K562 (cell line): ENCODE measurements at regions not wholly inside any gene's neighbourhood (a gene's known extent, or its start where the extent isn't known, plus 50 kb on each side); places are given as distances from the start of the nearest gene placed in this dataset.

Experiments used
- ATAC-seq: fragments of 200-7000 bp; cut with Tn5 transposase; 3 replicates; pipeline ENCODE4 v1.9.1; 2020; ENCODE audit warnings: moderate library complexity
- BruUV-seq: library from RNA; stranded (reverse); fragments of 400-500 nt; replicated peaks from 2 replicates; lab custom pipeline; 2021; lab: Mats Ljungman, UMichigan
- CTCF ChIA-PET: fragments of 300-600 bp; formaldehyde crosslinking; extraction: SDS; loops from one replicate; lab custom pipeline; 2021; ENCODE audit warnings: low intra/inter-chr PET ratio; lab: Yijun Ruan, JAX
- POLR2A ChIA-PET: fragments of 300-600, 350-650 bp; sonication (Branson Sonifier 250); formaldehyde crosslinking; extraction: SDS; loops from one replicate; lab custom pipeline; 2021; ENCODE audit warnings: antibody characterized with exemption, inconsistent platforms; lab: Yijun Ruan, JAX
- DNase-seq, 4 experiments: peaks; one replicate each; pipeline versions ENCODE4 v3.0.0 to v3.0.0-alpha.2; 2011 to 2018; ENCODE audit warnings: low spot score in 3 of 4, mixed read lengths in 3 of 4; ENCODE audit errors: extremely low read depth in 1 of 4
- FAIRE-seq: peaks from 2 replicates; lab custom pipeline; 2011; peaks lifted over from hg19 to GRCh38; lab: Jason Lieb, UNC
- H2AFZ ChIP-seq: 2 replicates; pipeline ENCODE4 v1.6.0; 2011; ENCODE audit warnings: low read depth, low read length, control low read depth, inconsistent platforms
- H3K27ac ChIP-seq: fragments of 200-600 bp; 3 replicates; pipeline ENCODE4 v1.8.0; 2011; ENCODE audit warnings: low read depth, mild to moderate bottlenecking, control low read depth, inconsistent platforms, low read length, moderate library complexity, mixed read lengths; ENCODE audit errors: extremely low read depth
- H3K27me3 ChIP-seq, 2 experiments: fragments of 300-600 bp in 1 of 2; 2 replicates in 1 of 2; 3 replicates in 1 of 2; pipeline versions ENCODE4 v1.6.0 to v1.8.0; 2011; ENCODE audit warnings: inconsistent platforms in 2 of 2, low read length in 2 of 2, mild to moderate bottlenecking in 1 of 2, mixed read lengths in 1 of 2, moderate library complexity in 1 of 2; ENCODE audit not compliant: control insufficient read depth in 2 of 2, insufficient read depth in 2 of 2
- H3K36me3 ChIP-seq: fragments of 300-600 bp; 3 replicates; pipeline ENCODE4 v1.8.0; 2011; ENCODE audit warnings: mild to moderate bottlenecking, low read length, inconsistent platforms; ENCODE audit not compliant: control insufficient read depth, insufficient read depth
- H3K4me1 ChIP-seq, 2 experiments: fragments of 200-600 bp in 1 of 2; replicated peaks in 1 of 2; 2 replicates in 1 of 2; 3 replicates in 1 of 2; pipeline versions ENCODE4 v1.5.1 to v1.8.0; 2011; ENCODE audit warnings: inconsistent platforms in 2 of 2, low read length in 2 of 2, mild to moderate bottlenecking in 1 of 2, mixed read lengths in 1 of 2, moderate library complexity in 1 of 2; ENCODE audit not compliant: control insufficient read depth in 2 of 2, insufficient read depth in 2 of 2
- H3K4me2 ChIP-seq: 2 replicates; pipeline ENCODE4 v1.6.1; 2011; ENCODE audit warnings: low read length, control low read depth, inconsistent platforms, mixed read lengths; ENCODE audit not compliant: insufficient read depth
- H3K4me3 ChIP-seq: fragments of 200-600 bp; sonication (generic), shearing (Covaris generic); 2 replicates; pipeline ENCODE4 v1.5.1; 2016; ENCODE audit warnings: control low read depth, inconsistent platforms
- H3K79me2 ChIP-seq: fragments of 200-600 bp; 3 replicates; pipeline ENCODE4 v1.8.0; 2011; ENCODE audit warnings: low read length, inconsistent platforms; ENCODE audit not compliant: control insufficient read depth, insufficient read depth
- H3K9ac ChIP-seq, 2 experiments: 2 replicates each; pipeline versions ENCODE4 v1.6.0 to v1.6.1; 2011; ENCODE audit warnings: low read depth in 2 of 2, low read length in 2 of 2, control low read depth in 1 of 2, inconsistent platforms in 1 of 2, mild to moderate bottlenecking in 1 of 2, mixed read lengths in 1 of 2; ENCODE audit not compliant: insufficient read depth in 1 of 2
- H3K9me1 ChIP-seq: one replicate; pipeline ENCODE4 v1.6.0; 2011; ENCODE audit warnings: inconsistent platforms, mild to moderate bottlenecking, low read length, moderate library complexity; ENCODE audit not compliant: control insufficient read depth, insufficient read depth
- H3K9me3 ChIP-seq: replicated peaks from 2 replicates; pipeline ENCODE4 v1.5.1; 2011; ENCODE audit warnings: low read depth, low read length, inconsistent platforms; ENCODE audit not compliant: control insufficient read depth, insufficient read depth
- H4K20me1 ChIP-seq: replicated peaks from 2 replicates; pipeline ENCODE4 v1.6.1; 2011; ENCODE audit warnings: low read length, inconsistent platforms, mixed read lengths; ENCODE audit not compliant: control insufficient read depth, insufficient read depth
- DNMT1 ChIP-seq: fragments of 450-650 bp; IDR thresholded peaks from 2 replicates; pipeline ENCODE4 v1.6.1; 2016; ENCODE audit warnings: antibody characterized with exemption, mild to moderate bottlenecking
- HDGF ChIP-seq: fragments of 450-650 bp; IDR thresholded peaks from 2 replicates; pipeline ENCODE4 v1.6.1; 2016
- NFYB ChIP-seq: IDR thresholded peaks from 2 replicates; pipeline ENCODE4 v1.6.1; 2011; ENCODE audit warnings: mild to moderate bottlenecking, moderate library complexity; ENCODE audit not compliant: insufficient read length; ENCODE audit errors: extremely low read depth
- NR1H2 ChIP-seq: sonication (generic); formaldehyde crosslinking; IDR thresholded peaks from 2 replicates; pipeline ENCODE4 v1.4.0; 2020; ENCODE audit warnings: mild to moderate bottlenecking, missing genetic modification reagents
- POLR2AphosphoS5 ChIP-seq: IDR thresholded peaks from 2 replicates; pipeline ENCODE4 v1.6.1; 2011; ENCODE audit warnings: mild to moderate bottlenecking, low read depth, low read length, moderate library complexity; ENCODE audit not compliant: control insufficient read depth, insufficient read depth
- RFX7 ChIP-seq: fragments of 250-450 bp; sonication (Bioruptor Pico); IDR thresholded peaks from 2 replicates; pipeline ENCODE4 v1.5.1; 2021; ENCODE audit warnings: mild to moderate bottlenecking
- SAFB2 ChIP-seq: fragments of 200-400 bp; formaldehyde crosslinking; IDR thresholded peaks from 2 replicates; pipeline ENCODE4 v1.6.1; 2018; ENCODE audit warnings: borderline replicate concordance, low read length, low read depth, moderate library complexity; ENCODE audit not compliant: severe bottlenecking
- SLC30A9 ChIP-seq: fragments of 250-450 bp; sonication (Bioruptor Pico); IDR thresholded peaks from 2 replicates; pipeline ENCODE4 v1.8.0; 2022; ENCODE audit warnings: mild to moderate bottlenecking, moderate library complexity
- TCF7 ChIP-seq: sonication (generic); IDR thresholded peaks from 2 replicates; pipeline ENCODE4 v1.6.1; 2016; ENCODE audit warnings: antibody characterized with exemption, borderline replicate concordance
- ZBED1 ChIP-seq: IDR thresholded peaks from 2 replicates; pipeline ENCODE4 v1.6.1; 2014
- ZNF124 ChIP-seq: sonication (generic); formaldehyde crosslinking; IDR thresholded peaks from 2 replicates; pipeline ENCODE4 v1.8.1; 2022; ENCODE audit warnings: missing genetic modification reagents
- ZNF408 ChIP-seq: fragments of 250-450 bp; sonication (Bioruptor Pico); IDR thresholded peaks from 2 replicates; pipeline ENCODE4 v1.4.0; 2020; ENCODE audit warnings: low read depth, mild to moderate bottlenecking, moderate library complexity
- in situ Hi-C: fragments of 300-500 bp; cut with MboI; formaldehyde crosslinking; loops from 4 replicates; pipeline ENCODE4 v1.15.0; 2018; ENCODE audit warnings: inconsistent platforms, mixed read lengths
- intact Hi-C: fragments of 100-400 bp; cut with micrococcal nuclease; formaldehyde crosslinking; loops from 2 replicates; pipeline ENCODE4 v1.14.2; 2022
- TF ChIP-seq, protein P1 (sequence below): fragments of 250-450 bp; sonication (Bioruptor Pico); IDR thresholded peaks from 2 replicates; pipeline ENCODE4 v1.6.1; 2021; ENCODE audit warnings: mild to moderate bottlenecking
- TF ChIP-seq, protein P2 (sequence below): fragments of 200-800 bp; sonication (Bioruptor generic); IDR thresholded peaks from 2 replicates; pipeline ENCODE4 v1.6.1; 2017; ENCODE audit warnings: missing genetic modification characterization, missing compliant biosample characterization
- TF ChIP-seq, protein P3 (sequence below): fragments of 250-450 bp; sonication (Bioruptor Pico); IDR thresholded peaks from 2 replicates; pipeline ENCODE4 v1.8.0; 2022; ENCODE audit warnings: inconsistent platforms
- TF ChIP-seq, protein P4 (sequence below): fragments of 450-650 bp; IDR thresholded peaks from 2 replicates; pipeline ENCODE4 v1.7.0; 2016; ENCODE audit warnings: borderline replicate concordance
- TF ChIP-seq, protein P5 (sequence below): fragments of 250-450 bp; sonication (Bioruptor Pico); IDR thresholded peaks from 2 replicates; pipeline ENCODE4 v1.8.0; 2022; ENCODE audit warnings: inconsistent platforms, mild to moderate bottlenecking, moderate library complexity, borderline replicate concordance

DNA sequence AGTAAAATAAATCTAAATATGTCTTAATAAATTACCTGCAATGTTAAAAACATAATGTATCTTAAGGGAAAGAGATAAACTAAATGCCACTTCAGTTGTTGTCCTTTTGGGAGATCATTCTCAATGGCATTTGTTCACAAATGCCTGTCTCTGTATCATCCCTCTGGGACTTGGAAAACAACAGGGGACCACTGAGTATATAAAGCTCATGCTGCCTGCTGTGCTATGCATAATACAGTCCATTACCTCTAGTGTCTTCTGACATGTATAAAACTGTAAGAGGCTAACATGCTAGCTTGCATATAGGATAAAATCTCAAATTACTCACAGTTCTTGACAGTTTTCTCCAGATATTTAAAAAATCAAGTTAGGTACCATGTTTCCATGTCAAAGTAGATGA lies 503.9 kb downstream of the PDHA2 start:
- Histone ChIP-seq H2AFZ (no peak overlapping the region), H3K27ac (no peak overlapping the region), H3K79me2 (no peaks in the 10 kb centered on the region), H3K9me3 (peaks cover 2% of the 10 kb centered on the region; the same call in 1 of the 2 replicates), H3K9me1 (no peaks in the 10 kb centered on the region), H3K4me1 (no peaks in the 10 kb centered on the region), H4K20me1 (no peaks in the 10 kb centered on the region), H3K27me3 (no peaks in the 10 kb centered on the region), H3K4me2 (no peak overlapping the region), H3K9ac (no peak overlapping the region), H3K4me3 (no peak overlapping the region), H3K36me3 (no peaks in the 10 kb centered on the region)
- ATAC-seq (no peak), DNase-seq (no peak), FAIRE-seq (no peak)
- ChIA-PET CTCF (no interaction called here), POLR2A (no interaction called here)
- intact Hi-C loops, result no loop called here
- in situ Hi-C loops, result no loop called here
- BruUV-seq, result no TSS peak
- TF ChIP-seq, protein P1, sequence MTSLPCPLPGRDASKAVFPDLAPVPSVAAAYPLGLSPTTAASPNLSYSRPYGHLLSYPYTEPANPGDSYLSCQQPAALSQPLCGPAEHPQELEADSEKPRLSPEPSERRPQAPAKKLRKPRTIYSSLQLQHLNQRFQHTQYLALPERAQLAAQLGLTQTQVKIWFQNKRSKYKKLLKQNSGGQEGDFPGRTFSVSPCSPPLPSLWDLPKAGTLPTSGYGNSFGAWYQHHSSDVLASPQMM (CRISPR knock-in tag), result no peak
- TF ChIP-seq NR1H2 (CRISPR knock-in tag) (no peak), SLC30A9 (CRISPR knock-in tag) (no peak), RFX7 (CRISPR knock-in tag) (no peak), POLR2AphosphoS5 (no peak), ZNF124 (no peak), SAFB2 (no peak), DNMT1 (no peak), NFYB (no peak), HDGF (no peak), TCF7 (no peak), ZBED1 (no peak), ZNF408 (CRISPR knock-in tag) (no peak)
- TF ChIP-seq, protein P2, sequence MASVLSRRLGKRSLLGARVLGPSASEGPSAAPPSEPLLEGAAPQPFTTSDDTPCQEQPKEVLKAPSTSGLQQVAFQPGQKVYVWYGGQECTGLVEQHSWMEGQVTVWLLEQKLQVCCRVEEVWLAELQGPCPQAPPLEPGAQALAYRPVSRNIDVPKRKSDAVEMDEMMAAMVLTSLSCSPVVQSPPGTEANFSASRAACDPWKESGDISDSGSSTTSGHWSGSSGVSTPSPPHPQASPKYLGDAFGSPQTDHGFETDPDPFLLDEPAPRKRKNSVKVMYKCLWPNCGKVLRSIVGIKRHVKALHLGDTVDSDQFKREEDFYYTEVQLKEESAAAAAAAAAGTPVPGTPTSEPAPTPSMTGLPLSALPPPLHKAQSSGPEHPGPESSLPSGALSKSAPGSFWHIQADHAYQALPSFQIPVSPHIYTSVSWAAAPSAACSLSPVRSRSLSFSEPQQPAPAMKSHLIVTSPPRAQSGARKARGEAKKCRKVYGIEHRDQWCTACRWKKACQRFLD (CRISPR knock-in tag), result no peak
- TF ChIP-seq, protein P3, sequence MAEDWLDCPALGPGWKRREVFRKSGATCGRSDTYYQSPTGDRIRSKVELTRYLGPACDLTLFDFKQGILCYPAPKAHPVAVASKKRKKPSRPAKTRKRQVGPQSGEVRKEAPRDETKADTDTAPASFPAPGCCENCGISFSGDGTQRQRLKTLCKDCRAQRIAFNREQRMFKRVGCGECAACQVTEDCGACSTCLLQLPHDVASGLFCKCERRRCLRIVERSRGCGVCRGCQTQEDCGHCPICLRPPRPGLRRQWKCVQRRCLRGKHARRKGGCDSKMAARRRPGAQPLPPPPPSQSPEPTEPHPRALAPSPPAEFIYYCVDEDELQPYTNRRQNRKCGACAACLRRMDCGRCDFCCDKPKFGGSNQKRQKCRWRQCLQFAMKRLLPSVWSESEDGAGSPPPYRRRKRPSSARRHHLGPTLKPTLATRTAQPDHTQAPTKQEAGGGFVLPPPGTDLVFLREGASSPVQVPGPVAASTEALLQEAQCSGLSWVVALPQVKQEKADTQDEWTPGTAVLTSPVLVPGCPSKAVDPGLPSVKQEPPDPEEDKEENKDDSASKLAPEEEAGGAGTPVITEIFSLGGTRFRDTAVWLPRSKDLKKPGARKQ, result no peak
- TF ChIP-seq, protein P4, sequence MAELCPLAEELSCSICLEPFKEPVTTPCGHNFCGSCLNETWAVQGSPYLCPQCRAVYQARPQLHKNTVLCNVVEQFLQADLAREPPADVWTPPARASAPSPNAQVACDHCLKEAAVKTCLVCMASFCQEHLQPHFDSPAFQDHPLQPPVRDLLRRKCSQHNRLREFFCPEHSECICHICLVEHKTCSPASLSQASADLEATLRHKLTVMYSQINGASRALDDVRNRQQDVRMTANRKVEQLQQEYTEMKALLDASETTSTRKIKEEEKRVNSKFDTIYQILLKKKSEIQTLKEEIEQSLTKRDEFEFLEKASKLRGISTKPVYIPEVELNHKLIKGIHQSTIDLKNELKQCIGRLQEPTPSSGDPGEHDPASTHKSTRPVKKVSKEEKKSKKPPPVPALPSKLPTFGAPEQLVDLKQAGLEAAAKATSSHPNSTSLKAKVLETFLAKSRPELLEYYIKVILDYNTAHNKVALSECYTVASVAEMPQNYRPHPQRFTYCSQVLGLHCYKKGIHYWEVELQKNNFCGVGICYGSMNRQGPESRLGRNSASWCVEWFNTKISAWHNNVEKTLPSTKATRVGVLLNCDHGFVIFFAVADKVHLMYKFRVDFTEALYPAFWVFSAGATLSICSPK, result no peak
- TF ChIP-seq, protein P5, sequence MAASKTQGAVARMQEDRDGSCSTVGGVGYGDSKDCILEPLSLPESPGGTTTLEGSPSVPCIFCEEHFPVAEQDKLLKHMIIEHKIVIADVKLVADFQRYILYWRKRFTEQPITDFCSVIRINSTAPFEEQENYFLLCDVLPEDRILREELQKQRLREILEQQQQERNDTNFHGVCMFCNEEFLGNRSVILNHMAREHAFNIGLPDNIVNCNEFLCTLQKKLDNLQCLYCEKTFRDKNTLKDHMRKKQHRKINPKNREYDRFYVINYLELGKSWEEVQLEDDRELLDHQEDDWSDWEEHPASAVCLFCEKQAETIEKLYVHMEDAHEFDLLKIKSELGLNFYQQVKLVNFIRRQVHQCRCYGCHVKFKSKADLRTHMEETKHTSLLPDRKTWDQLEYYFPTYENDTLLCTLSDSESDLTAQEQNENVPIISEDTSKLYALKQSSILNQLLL (CRISPR knock-in tag), result no peak
